RPMI8226 (cell line): ENCODE measurements at regions not wholly inside any gene's neighbourhood (a gene's known extent, or its start where the extent isn't known, plus 50 kb on each side); places are given as distances from the start of the nearest gene placed in this dataset.

ENCODE experiments used
- DNase-seq: peaks from one replicate; pipeline ENCODE4 v3.0.0-alpha.2; 2015

DNA sequence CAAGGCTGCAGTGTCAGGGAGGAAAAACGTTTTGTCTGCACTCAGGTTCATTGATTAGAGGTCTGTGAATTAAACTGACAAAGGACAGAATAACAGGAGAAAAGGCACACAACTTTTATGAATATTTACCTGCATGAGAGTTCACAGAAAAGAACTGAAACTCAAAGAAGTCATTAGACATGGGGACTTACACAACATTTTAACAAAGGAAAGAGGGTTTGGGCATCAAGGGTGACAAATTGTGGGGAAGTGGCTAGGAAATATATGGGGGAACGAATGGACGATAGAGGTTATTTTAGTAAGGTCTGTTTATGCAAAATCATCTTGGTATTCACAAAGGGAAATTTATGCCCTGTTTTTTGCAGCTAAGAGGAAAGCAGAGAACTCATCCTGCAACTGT is 65.6 kb upstream of the C15orf39 start:
- DNase-seq = no peak

DNA sequence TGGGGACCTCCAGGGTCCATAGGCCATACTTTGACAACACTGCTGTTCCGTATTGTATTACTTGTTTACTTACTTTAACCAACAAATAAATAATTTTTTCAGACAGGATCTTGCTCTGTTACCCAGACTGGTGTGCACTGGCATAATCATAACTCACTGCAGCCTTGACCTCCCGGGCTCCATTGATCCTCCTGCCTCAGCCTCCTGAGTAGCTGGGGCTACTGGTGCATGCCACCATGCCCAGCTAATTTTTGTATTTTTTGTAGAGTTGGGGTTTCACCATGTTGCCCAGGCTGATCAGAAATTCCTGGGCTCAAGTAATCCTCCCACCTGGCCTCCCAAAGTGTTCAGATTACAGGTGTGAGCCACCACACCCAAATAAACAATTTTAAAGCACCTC is 64.9 kb upstream of the C15orf39 start:
- DNase-seq = no peak

GRCh38 chr15:75138016-75138999 is 63.4 kb upstream of the C15orf39 start:
- DNase-seq = no peak

DNA sequence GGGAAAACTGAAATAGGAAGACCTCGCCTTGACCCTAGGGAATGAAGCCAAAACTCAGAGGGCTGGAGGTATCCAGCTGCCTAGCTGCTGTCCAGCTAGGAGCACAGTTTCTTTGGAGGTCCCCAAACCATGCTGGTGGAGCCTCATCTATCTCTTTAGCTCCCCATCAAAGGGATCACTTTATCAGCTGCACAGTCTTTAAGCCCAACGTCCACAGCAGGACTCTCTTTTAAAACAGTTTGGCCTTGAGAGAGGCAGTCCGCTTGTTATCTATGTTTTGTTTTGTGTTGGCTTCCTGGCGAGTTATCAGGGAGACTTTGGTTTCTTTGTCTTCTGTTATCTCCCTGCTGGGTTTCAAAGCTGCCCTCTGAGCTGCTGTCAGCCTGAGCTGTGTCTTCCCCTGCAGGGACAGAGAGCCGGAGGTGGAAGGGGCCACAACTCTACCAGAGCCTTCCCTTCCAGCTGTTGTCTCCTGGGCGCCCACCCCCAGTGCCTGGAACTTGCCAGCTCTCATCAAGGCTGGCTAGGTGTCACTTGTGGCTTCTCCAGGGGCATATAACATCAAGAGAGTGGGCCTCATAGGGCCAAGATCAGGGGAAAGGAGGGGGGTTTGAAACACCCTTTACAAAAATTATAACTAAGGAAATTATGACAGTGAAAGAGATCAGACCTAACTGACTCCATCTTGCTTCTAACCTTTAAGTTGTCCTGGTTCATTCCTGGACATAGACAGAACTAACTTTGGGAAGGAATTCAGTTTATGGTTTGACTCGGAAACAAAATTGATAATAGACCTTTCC is 61.4 kb upstream of the C15orf39 start:
- DNase-seq = no peak

DNA sequence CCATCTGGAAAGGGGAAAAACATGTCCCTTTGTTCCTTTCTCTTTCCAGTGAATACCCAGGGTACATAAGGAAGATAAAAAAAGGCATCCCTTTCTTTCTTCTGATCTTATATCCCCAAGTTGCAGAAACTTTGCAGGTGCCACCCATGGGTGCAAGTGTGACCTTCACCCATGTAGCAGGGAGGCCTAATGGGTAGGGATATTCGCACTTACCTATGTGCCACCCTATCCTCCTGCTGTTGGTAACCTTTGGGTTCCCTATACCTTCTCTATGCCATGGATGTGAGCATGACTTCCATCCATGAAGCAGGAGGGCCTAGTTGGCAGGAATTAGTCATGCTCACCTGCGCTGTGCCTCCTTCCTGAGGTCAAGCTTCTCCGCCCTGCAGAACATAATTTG is 59.2 kb upstream of the C15orf39 start:
- DNase-seq = no peak

DNA sequence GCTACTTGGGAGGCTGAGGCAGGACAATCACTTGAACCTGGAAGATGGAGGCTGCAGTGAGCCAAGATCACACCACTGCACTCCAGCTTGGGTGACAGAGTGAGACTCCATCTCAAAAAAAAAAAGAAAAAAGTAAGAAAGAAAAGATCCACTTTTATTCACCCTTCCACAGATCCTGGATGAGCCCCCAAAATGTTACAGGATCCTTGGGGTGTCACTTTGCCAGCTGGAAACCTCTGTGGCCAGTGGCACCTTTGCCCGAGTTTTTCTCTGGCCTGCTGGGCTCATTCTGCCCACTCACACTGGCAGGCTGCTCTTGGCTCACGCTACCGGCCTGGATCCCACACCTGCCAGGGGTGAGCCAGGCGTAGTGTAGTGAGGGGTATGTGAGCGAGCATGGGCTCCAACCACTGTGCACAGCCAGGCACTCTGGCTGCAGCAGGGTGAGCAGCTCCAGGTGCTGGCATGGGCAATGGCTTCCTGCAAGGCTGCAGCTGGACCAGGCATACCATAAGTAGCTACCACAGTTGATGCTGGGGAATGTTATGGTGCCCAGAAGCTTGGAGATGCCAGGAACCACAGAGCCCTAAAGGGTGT is 57.8 kb upstream of the C15orf39 start:
- peak; percentile 36 for DNase-seq

- DNase-seq = peak; percentile 58
Observed at GRCh38 chr15:75145027-75145841, 56.4 kb upstream of the C15orf39 start.

DNA sequence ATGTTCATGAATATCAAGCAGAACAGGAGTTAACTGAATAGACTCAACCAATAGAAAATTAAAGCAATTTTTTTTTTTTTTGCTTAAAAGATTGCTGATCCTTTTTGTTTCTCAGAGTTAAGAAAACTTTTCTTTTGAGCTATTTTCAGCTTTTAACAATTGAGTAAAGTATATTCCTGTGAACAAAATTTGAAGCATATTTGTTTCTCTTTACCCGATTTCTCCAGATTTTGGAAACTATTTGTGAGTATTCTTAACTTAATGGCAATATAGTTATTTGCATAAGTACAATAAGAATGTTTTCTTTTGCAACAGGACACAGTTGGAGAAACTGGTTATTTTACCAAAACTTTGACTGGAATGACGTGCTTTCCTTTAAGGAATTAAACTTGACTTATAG is 53.4 kb upstream of the C15orf39 start:
- no peak for DNase-seq

GRCh38 chr15:75149867-75150709 is 51.6 kb upstream of the C15orf39 start:
- DNase-seq = no peak

- no peak for DNase-seq
Observed at GRCh38 chr15:75151214-75152128, 50.2 kb upstream of the C15orf39 start.
